DOHH2 (cell line): ENCODE measurements at regions not wholly inside any gene's neighbourhood (a gene's known extent, or its start where the extent isn't known, plus 50 kb on each side); places are given as distances from the start of the nearest gene placed in this dataset.

Experiments
- H3F3A ChIP-seq: fragments of 200-600 bp; sonication (generic), shearing (Covaris generic); 2 replicates; pipeline ENCODE4 v1.6.0; 2016; ENCODE audit warnings: antibody characterized with exemption, mild to moderate bottlenecking; ENCODE audit not compliant: control insufficient read depth, insufficient read depth
- H3K27ac ChIP-seq: fragments of 200-600 bp; sonication (generic); 2 replicates; pipeline ENCODE4 v1.5.1; 2014; ENCODE audit warnings: low read depth, mild to moderate bottlenecking, low read length, moderate library complexity
- H3K27me3 ChIP-seq: fragments of 200-600 bp; sonication (generic); 2 replicates; pipeline ENCODE4 v1.6.1; 2014; ENCODE audit warnings: mild to moderate bottlenecking, low read length, mixed read lengths; ENCODE audit not compliant: control insufficient read depth
- H3K36me3 ChIP-seq: fragments of 200-600 bp; sonication (generic); 2 replicates; pipeline ENCODE4 v1.6.1; 2014; ENCODE audit warnings: mild to moderate bottlenecking, low read length, moderate library complexity, mixed read lengths; ENCODE audit not compliant: control insufficient read depth
- H3K4me1 ChIP-seq: fragments of 200-600 bp; sonication (generic); 2 replicates; pipeline ENCODE4 v1.6.1; 2014; ENCODE audit warnings: mild to moderate bottlenecking, low read length, mixed read lengths; ENCODE audit not compliant: control insufficient read depth
- H3K4me2 ChIP-seq: fragments of 200-600 bp; sonication (generic); 2 replicates; pipeline ENCODE4 v1.6.0; 2014; ENCODE audit warnings: mild to moderate bottlenecking, low read length, moderate library complexity
- H3K4me3 ChIP-seq: fragments of 200-600 bp; sonication (generic); 2 replicates; pipeline ENCODE4 v1.5.1; 2014; ENCODE audit warnings: mild to moderate bottlenecking, low read length, mixed read lengths
- H3K79me2 ChIP-seq: fragments of 200-600 bp; sonication (generic); 2 replicates; pipeline ENCODE4 v1.6.1; 2014; ENCODE audit warnings: mild to moderate bottlenecking, low read length, mixed read lengths; ENCODE audit not compliant: control insufficient read depth
- H3K9me2 ChIP-seq: fragments of 200-600 bp; sonication (generic); replicated peaks from 2 replicates; pipeline ENCODE4 v1.6.1; 2014; ENCODE audit warnings: mild to moderate bottlenecking, low read length, mixed read lengths; ENCODE audit not compliant: control insufficient read depth
- H3K9me3 ChIP-seq: fragments of 200-600 bp; sonication (generic); 2 replicates; pipeline ENCODE4 v1.6.1; 2014; ENCODE audit warnings: antibody characterized with exemption, low read length, mixed read lengths; ENCODE audit not compliant: control insufficient read depth, insufficient read depth
- H4K20me1 ChIP-seq: fragments of 200-600 bp; sonication (generic); 2 replicates; pipeline ENCODE4 v1.6.0; 2014; ENCODE audit warnings: low read depth, mild to moderate bottlenecking, antibody characterized with exemption, low read length, moderate library complexity; ENCODE audit not compliant: control insufficient read depth, insufficient read depth
- EZH2phosphoT487 ChIP-seq: fragments of 200-600 bp; sonication (generic); IDR thresholded peaks from 2 replicates; pipeline ENCODE4 v1.6.1; 2017; ENCODE audit warnings: borderline replicate concordance, mild to moderate bottlenecking, antibody characterized with exemption, low read length, moderate library complexity, mixed read lengths
- TF ChIP-seq, protein P1 (sequence below): fragments of 200-600 bp; sonication (generic); IDR thresholded peaks from one replicate; pipeline ENCODE4 v1.5.1; 2014; ENCODE audit warnings: antibody characterized with exemption, mild to moderate bottlenecking, low read depth, low read length; ENCODE audit not compliant: poor library complexity, severe bottlenecking

DNA sequence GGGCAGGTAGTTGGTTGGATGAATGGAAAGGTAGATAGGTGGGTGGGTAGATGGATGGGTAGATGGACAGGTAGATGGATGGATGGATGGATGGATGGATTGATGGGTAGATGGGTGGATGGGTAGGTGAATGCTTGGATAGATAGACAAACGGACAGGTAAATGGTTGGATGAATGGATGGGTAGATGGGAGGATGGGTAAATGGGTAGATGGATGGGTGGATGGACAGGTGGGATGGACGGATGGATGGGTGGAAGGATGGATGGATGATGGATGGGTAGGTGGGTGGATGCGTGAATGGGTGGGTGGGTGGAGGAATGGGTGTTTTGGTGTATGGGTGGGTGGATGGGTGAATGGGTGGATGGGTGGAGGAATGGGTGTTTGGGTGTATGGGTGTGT, 50.1 kb upstream of the ASAP2 start:
- H3K4me1 ChIP-seq = no peaks in the 10 kb centered on the region
- no peaks in the 10 kb centered on the region for H3K36me3 ChIP-seq
- no peak overlapping the region for H3K4me2 ChIP-seq
- H3K4me3 ChIP-seq = no peak overlapping the region
- no peaks in the 10 kb centered on the region; the same call in 1 of the 2 replicates for H3K27me3 ChIP-seq
- H3K79me2 ChIP-seq = no peaks in the 10 kb centered on the region
- no peaks in the 10 kb centered on the region for H3K9me2 ChIP-seq
- no peaks in the 10 kb centered on the region for H3F3A ChIP-seq
- H3K27ac ChIP-seq = no peak overlapping the region
- no peaks in the 10 kb centered on the region for H3K9me3 ChIP-seq
- no peaks in the 10 kb centered on the region for H4K20me1 ChIP-seq
- TF ChIP-seq, protein P1, sequence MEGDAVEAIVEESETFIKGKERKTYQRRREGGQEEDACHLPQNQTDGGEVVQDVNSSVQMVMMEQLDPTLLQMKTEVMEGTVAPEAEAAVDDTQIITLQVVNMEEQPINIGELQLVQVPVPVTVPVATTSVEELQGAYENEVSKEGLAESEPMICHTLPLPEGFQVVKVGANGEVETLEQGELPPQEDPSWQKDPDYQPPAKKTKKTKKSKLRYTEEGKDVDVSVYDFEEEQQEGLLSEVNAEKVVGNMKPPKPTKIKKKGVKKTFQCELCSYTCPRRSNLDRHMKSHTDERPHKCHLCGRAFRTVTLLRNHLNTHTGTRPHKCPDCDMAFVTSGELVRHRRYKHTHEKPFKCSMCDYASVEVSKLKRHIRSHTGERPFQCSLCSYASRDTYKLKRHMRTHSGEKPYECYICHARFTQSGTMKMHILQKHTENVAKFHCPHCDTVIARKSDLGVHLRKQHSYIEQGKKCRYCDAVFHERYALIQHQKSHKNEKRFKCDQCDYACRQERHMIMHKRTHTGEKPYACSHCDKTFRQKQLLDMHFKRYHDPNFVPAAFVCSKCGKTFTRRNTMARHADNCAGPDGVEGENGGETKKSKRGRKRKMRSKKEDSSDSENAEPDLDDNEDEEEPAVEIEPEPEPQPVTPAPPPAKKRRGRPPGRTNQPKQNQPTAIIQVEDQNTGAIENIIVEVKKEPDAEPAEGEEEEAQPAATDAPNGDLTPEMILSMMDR = no peak
- TF ChIP-seq EZH2phosphoT487 = no peak

DNA sequence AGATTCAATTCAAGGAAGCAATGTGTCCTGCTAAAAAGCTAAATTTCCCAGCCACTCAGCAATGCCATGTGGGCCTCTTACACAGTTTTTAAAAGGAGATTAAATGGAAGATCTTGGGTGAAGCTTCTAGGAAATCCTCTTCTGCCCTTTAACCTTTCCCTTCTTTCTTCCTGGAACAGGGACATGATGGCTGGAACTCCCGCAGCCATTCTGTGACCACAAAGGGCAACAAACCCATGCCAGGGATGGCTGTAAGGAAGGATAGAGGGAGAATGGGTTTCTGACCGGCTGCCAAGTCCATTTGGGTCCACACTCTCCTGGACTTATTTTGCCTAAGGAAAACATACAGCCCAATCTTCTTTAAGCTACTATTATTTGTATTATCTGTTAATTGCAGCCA, 52.6 kb upstream of the ASAP2 start:
- H3K79me2 ChIP-seq = no peaks in the 10 kb centered on the region
- H3K9me2 ChIP-seq = no peaks in the 10 kb centered on the region
- no peaks in the 10 kb centered on the region for H3K4me1 ChIP-seq
- TF ChIP-seq EZH2phosphoT487 = no peak
- TF ChIP-seq, protein P1 = no peak
- H3K4me2 ChIP-seq = no peak overlapping the region
- H3K4me3 ChIP-seq = no peak overlapping the region
- H4K20me1 ChIP-seq = no peaks in the 10 kb centered on the region
- H3K27ac ChIP-seq = no peak overlapping the region
- H3K36me3 ChIP-seq = no peaks in the 10 kb centered on the region
- no peaks in the 10 kb centered on the region; the same call in 1 of the 2 replicates for H3K27me3 ChIP-seq
- no peaks in the 10 kb centered on the region for H3F3A ChIP-seq
- H3K9me3 ChIP-seq = no peaks in the 10 kb centered on the region

DNA sequence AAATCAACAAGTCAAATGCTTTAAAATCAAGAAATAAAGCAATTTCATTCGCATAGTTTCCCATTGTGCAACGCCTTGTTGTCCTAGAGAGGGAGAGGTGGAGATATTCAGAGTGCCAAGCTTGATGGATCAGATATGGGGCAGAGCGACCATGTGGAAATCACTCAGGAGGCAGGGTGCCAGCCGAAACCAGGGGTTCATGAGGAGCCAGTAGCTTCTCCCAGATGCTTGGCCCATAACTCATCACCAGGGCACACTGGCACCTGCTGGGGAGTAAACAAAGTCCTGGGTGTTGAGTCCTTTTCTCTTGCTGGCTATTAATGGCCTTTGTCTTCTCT, 53.0 kb upstream of the ASAP2 start:
- H3K4me2 ChIP-seq = no peak overlapping the region
- H3K27me3 ChIP-seq = no peaks in the 10 kb centered on the region; the same call in 1 of the 2 replicates
- H3K36me3 ChIP-seq = no peaks in the 10 kb centered on the region
- no peaks in the 10 kb centered on the region for H3K9me3 ChIP-seq
- no peak overlapping the region for H3K4me3 ChIP-seq
- H3K79me2 ChIP-seq = no peaks in the 10 kb centered on the region
- TF ChIP-seq, protein P1 = no peak
- no peak for TF ChIP-seq EZH2phosphoT487
- no peaks in the 10 kb centered on the region for H4K20me1 ChIP-seq
- H3K9me2 ChIP-seq = no peaks in the 10 kb centered on the region
- H3F3A ChIP-seq = no peaks in the 10 kb centered on the region
- no peak overlapping the region for H3K27ac ChIP-seq
- no peaks in the 10 kb centered on the region for H3K4me1 ChIP-seq
